Osteoblast (primary cell): ENCODE measurements at regions not wholly inside any gene's neighbourhood (a gene's known extent, or its start where the extent isn't known, plus 50 kb on each side); places are given as distances from the start of the nearest gene placed in this dataset.

ENCODE experiments used
- DNase-seq: peaks from one replicate; pipeline ENCODE4 v3.0.0; 2011; ENCODE audit warnings: low spot score, mixed read lengths; ENCODE audit not compliant: insufficient read length; ENCODE audit errors: missing footprints
- H2AFZ ChIP-seq: 2 replicates; pipeline ENCODE4 v1.6.0; 2011; ENCODE audit warnings: mild to moderate bottlenecking, low read length
- H3K27ac ChIP-seq: 2 replicates; pipeline ENCODE4 v1.5.1; 2011; ENCODE audit warnings: mild to moderate bottlenecking, low read depth, low read length, moderate library complexity
- H3K27me3 ChIP-seq: 2 replicates; pipeline ENCODE4 v1.6.0; 2012; ENCODE audit warnings: mild to moderate bottlenecking, control low read depth, inconsistent platforms, low read length, moderate library complexity; ENCODE audit not compliant: insufficient read depth
- H3K36me3 ChIP-seq: 2 replicates; pipeline ENCODE4 v1.5.1; 2011; ENCODE audit warnings: mild to moderate bottlenecking, low read length, control low read depth, moderate library complexity; ENCODE audit not compliant: insufficient read depth
- H3K4me1 ChIP-seq: 2 replicates; pipeline ENCODE4 v1.5.1; 2011; ENCODE audit warnings: mild to moderate bottlenecking, low read length, control low read depth, moderate library complexity; ENCODE audit not compliant: insufficient read depth
- H3K4me2 ChIP-seq: 2 replicates; pipeline ENCODE4 v1.6.0; 2011; ENCODE audit warnings: mild to moderate bottlenecking, low read length; ENCODE audit not compliant: insufficient read depth
- H3K4me3 ChIP-seq: fragments of 200-600 bp; sonication (generic); 3 replicates; pipeline ENCODE4 v1.5.1; 2012; ENCODE audit warnings: mild to moderate bottlenecking, low read length, inconsistent platforms; ENCODE audit not compliant: insufficient read depth
- H3K79me2 ChIP-seq: 2 replicates; pipeline ENCODE4 v1.6.0; 2012; ENCODE audit warnings: mild to moderate bottlenecking, low read length, control low read depth, inconsistent platforms; ENCODE audit not compliant: insufficient read depth
- H3K9me3 ChIP-seq: 2 replicates; pipeline ENCODE4 v1.5.1; 2011; ENCODE audit warnings: low read depth, low read length, control low read depth
- H4K20me1 ChIP-seq: 2 replicates; pipeline ENCODE4 v1.6.0; 2012; ENCODE audit warnings: mild to moderate bottlenecking, low read length, control low read depth; ENCODE audit not compliant: insufficient read depth
- TF ChIP-seq, protein P1 (sequence below): IDR thresholded peaks from 2 replicates; pipeline ENCODE4 v1.5.1; 2011; ENCODE audit warnings: mild to moderate bottlenecking, low read depth, low read length, moderate library complexity; ENCODE audit errors: extremely low read depth

DNA sequence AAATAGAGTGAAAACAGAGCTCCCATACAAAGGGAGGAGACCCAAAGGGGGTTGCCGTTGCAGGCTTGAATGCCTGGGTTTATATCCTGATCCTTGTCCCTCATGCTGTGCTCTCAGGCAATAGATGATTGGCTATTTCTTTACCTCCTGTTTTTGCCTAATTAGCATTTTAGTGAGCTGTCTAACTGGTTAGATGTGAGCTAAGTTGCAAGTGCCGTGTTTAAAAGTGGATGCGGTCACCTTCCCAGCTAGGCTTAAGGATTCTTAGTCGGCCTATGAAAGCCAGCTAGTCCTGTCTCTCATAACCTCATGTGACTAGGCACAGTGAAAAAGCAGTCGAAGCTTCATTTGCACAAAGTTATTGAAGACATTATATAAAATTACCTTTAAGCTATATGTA is 356.7 kb upstream of the TMPRSS15 start:
- no peak overlapping the region for H3K4me3 ChIP-seq
- no peak overlapping the region for H3K4me2 ChIP-seq
- TF ChIP-seq, protein P1, sequence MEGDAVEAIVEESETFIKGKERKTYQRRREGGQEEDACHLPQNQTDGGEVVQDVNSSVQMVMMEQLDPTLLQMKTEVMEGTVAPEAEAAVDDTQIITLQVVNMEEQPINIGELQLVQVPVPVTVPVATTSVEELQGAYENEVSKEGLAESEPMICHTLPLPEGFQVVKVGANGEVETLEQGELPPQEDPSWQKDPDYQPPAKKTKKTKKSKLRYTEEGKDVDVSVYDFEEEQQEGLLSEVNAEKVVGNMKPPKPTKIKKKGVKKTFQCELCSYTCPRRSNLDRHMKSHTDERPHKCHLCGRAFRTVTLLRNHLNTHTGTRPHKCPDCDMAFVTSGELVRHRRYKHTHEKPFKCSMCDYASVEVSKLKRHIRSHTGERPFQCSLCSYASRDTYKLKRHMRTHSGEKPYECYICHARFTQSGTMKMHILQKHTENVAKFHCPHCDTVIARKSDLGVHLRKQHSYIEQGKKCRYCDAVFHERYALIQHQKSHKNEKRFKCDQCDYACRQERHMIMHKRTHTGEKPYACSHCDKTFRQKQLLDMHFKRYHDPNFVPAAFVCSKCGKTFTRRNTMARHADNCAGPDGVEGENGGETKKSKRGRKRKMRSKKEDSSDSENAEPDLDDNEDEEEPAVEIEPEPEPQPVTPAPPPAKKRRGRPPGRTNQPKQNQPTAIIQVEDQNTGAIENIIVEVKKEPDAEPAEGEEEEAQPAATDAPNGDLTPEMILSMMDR: no peak
- H3K27me3 ChIP-seq: no peaks in the 10 kb centered on the region
- no peaks in the 10 kb centered on the region for H3K36me3 ChIP-seq
- no peak overlapping the region for H2AFZ ChIP-seq
- no peaks in the 10 kb centered on the region for H3K79me2 ChIP-seq
- H3K27ac ChIP-seq: no peak overlapping the region
- H4K20me1 ChIP-seq: no peaks in the 10 kb centered on the region
- no peaks in the 10 kb centered on the region for H3K4me1 ChIP-seq
- peaks cover 4% of the 10 kb centered on the region for H3K9me3 ChIP-seq
- no peak for DNase-seq

DNA sequence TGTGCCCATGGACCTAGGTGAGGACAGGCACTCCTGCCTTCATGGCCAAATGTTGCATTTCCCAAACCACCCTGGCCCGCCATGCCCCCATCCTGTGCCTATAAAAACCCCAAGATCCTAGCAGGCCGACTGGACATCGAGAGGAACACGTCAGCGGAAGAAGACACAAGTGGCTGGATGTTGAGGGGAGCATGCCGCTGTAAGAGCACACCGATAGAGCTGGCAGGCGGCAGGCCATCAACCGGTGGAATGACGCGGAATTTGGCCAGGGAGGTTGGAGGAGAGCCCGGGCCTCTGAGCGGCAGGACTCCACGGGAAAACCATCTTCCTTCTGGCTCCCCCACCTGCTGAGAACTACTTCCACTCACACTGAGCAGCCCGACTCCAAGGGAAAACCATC is 361.1 kb upstream of the TMPRSS15 start:
- H3K79me2 ChIP-seq: no peaks in the 10 kb centered on the region
- no peaks in the 10 kb centered on the region for H3K27me3 ChIP-seq
- TF ChIP-seq, protein P1: no peak
- H3K4me1 ChIP-seq: no peaks in the 10 kb centered on the region
- H3K27ac ChIP-seq: no peak overlapping the region
- H3K4me2 ChIP-seq: no peak overlapping the region
- H4K20me1 ChIP-seq: no peaks in the 10 kb centered on the region
- H3K9me3 ChIP-seq: peaks cover 2% of the 10 kb centered on the region
- DNase-seq: no peak
- H2AFZ ChIP-seq: no peak overlapping the region
- no peaks in the 10 kb centered on the region for H3K36me3 ChIP-seq
- no peak overlapping the region for H3K4me3 ChIP-seq

DNA sequence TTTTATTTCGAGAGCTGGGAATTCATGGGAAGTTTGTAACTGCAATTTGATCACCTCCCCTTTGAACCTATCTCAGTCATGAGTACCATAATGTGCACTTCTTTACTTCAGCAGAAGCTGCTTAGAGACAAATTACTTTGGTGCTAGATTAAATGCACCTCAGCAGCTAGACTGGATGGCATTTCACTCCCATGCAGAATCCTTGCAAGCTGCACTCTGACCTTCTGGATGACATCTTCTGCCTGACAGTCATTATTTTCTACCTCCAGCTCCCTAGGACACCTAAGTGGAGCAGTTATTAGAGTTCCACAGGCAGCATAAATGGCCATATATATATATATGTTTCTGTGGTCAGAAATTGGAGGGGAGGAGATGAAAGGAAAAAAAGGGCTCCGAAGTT is 366.0 kb upstream of the TMPRSS15 start:
- no peak overlapping the region for H2AFZ ChIP-seq
- H3K4me3 ChIP-seq: no peak overlapping the region
- H3K79me2 ChIP-seq: no peaks in the 10 kb centered on the region
- H3K27ac ChIP-seq: no peak overlapping the region
- no peaks in the 10 kb centered on the region for H3K9me3 ChIP-seq
- no peaks in the 10 kb centered on the region for H3K36me3 ChIP-seq
- H3K4me1 ChIP-seq: no peaks in the 10 kb centered on the region
- H4K20me1 ChIP-seq: no peaks in the 10 kb centered on the region
- DNase-seq: no peak
- H3K4me2 ChIP-seq: no peak overlapping the region
- no peaks in the 10 kb centered on the region for H3K27me3 ChIP-seq
- TF ChIP-seq, protein P1: no peak

DNA sequence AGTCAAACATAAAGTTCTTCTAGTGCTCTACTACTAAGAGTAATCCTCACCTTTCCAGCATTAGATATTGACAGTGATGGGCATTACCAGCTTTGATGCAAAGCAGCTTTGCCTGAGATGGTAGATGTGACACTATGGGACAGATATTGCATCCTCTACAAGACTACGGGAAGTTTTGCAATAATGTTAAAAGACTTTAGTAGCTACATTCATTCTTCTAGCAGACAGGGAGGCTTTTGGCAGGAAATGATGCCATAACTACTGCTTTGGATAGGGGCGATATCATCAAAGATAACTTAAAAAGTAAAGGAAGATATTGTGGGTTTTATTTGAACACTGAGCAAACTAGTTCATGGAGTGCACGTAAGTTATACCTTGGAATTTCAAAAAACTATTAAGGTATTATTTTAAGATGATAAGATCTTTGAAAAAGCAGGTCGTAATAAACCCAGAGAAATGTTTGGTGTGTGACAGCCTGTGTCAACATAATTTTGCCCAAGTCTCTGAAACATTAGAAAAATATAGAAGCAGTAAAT is 368.3 kb upstream of the TMPRSS15 start:
- Histone ChIP-seq H3K4me3 (no peak overlapping the region), H3K4me2 (no peak overlapping the region), H4K20me1 (no peaks in the 10 kb centered on the region), H3K36me3 (no peaks in the 10 kb centered on the region), H3K27ac (no peak overlapping the region), H3K9me3 (peaks cover 1% of the 10 kb centered on the region), H3K79me2 (no peaks in the 10 kb centered on the region), H3K27me3 (no peaks in the 10 kb centered on the region), H2AFZ (no peak overlapping the region), H3K4me1 (no peaks in the 10 kb centered on the region)
- DNase-seq: no peak
- TF ChIP-seq, protein P1: no peak
